HG02885 (cell line): ENCODE measurements at regions not wholly inside any gene's neighbourhood (a gene's known extent, or its start where the extent isn't known, plus 50 kb on each side); places are given as distances from the start of the nearest gene placed in this dataset.

Source experiments
- ATAC-seq: cut with Tn5 transposase; IDR thresholded peaks from one replicate; pipeline ENCODE4 v1.9.1; 2021; ENCODE audit warnings: mild to moderate bottlenecking; ENCODE audit not compliant: unreplicated experiment, poor library complexity

- no peak for ATAC-seq
Observed at GRCh38 chr2:40879305-40879704, 427.4 kb upstream of the SLC8A1 start.

- no peak for ATAC-seq
Observed at GRCh38 chr2:40886100-40886499, 434.2 kb upstream of the SLC8A1 start.

GRCh38 chr2:40886655-40887054 is 434.8 kb upstream of the SLC8A1 start:
- ATAC-seq: no peak

GRCh38 chr2:40896358-40896757 is 444.5 kb upstream of the SLC8A1 start:
- no peak for ATAC-seq

- no peak for ATAC-seq
Observed at GRCh38 chr2:40914666-40915065, 462.8 kb upstream of the SLC8A1 start.

- no peak for ATAC-seq
Observed at GRCh38 chr2:40915651-40916050, 463.8 kb upstream of the SLC8A1 start.

- no peak for ATAC-seq
Observed at GRCh38 chr2:40935349-40935748, 483.5 kb upstream of the SLC8A1 start.

- ATAC-seq: no peak
Observed at GRCh38 chr2:40937284-40937683, 485.4 kb upstream of the SLC8A1 start.

GRCh38 chr2:40953341-40953740 is 501.5 kb upstream of the SLC8A1 start:
- ATAC-seq: no peak

GRCh38 chr2:40955042-40955441 is 503.2 kb upstream of the SLC8A1 start:
- no peak for ATAC-seq

- no peak for ATAC-seq
Observed at GRCh38 chr2:40955635-40956034, 503.7 kb upstream of the SLC8A1 start.

- no peak for ATAC-seq
Observed at GRCh38 chr2:40957508-40957907, 505.6 kb upstream of the SLC8A1 start.

- no peak for ATAC-seq
Observed at GRCh38 chr2:40962026-40962425, 510.1 kb upstream of the SLC8A1 start.

- ATAC-seq: no peak
Observed at GRCh38 chr2:40964509-40965250, 512.8 kb upstream of the SLC8A1 start.

GRCh38 chr2:40967451-40967850 is 515.6 kb upstream of the SLC8A1 start:
- no peak for ATAC-seq

- ATAC-seq: no peak
Observed at GRCh38 chr2:40975151-40975550, 523.3 kb upstream of the SLC8A1 start.

GRCh38 chr2:40997362-40997761 is 545.5 kb upstream of the SLC8A1 start:
- ATAC-seq: no peak

GRCh38 chr2:41000374-41000773 is 548.5 kb upstream of the SLC8A1 start:
- ATAC-seq: no peak

GRCh38 chr2:41000906-41001305 is 549.0 kb upstream of the SLC8A1 start:
- no peak for ATAC-seq

- no peak for ATAC-seq
Observed at GRCh38 chr2:41004700-41005099, 552.8 kb upstream of the SLC8A1 start.

- no peak for ATAC-seq
Observed at GRCh38 chr2:41020358-41020757, 568.5 kb upstream of the SLC8A1 start.

GRCh38 chr2:41024816-41025215 is 572.9 kb upstream of the SLC8A1 start:
- no peak for ATAC-seq

- no peak for ATAC-seq
Observed at GRCh38 chr2:41026613-41027012, 574.7 kb upstream of the SLC8A1 start.
